ENCODE measurements at regions not wholly inside any gene's neighbourhood (a gene's known extent, or its start where the extent isn't known, plus 50 kb on each side); places are given as distances from the start of the nearest gene placed in this dataset.

- intact Hi-C loops (cut with micrococcal nuclease): no loop called here
- DNase-seq (ENCODE audit: low spot score): no peak
- H3K36me3 Mint-ChIP-seq (ENCODE audit: low read depth): no peaks in the 10 kb centered on the region
- peaks cover 8% of the 10 kb centered on the region for H3K9me3 Mint-ChIP-seq
- no peak overlapping the region for H3K27ac Mint-ChIP-seq
- no peaks in the 10 kb centered on the region for H3K27me3 Mint-ChIP-seq (ENCODE audit: insufficient read depth)
- no peaks in the 10 kb centered on the region for H3K4me1 Mint-ChIP-seq (ENCODE audit: low read depth)
- no peak overlapping the region for H3K4me3 Mint-ChIP-seq
Observed at GRCh38 chr1:238171985-238172384, 281.3 kb upstream of the ZP4 start.

DNA sequence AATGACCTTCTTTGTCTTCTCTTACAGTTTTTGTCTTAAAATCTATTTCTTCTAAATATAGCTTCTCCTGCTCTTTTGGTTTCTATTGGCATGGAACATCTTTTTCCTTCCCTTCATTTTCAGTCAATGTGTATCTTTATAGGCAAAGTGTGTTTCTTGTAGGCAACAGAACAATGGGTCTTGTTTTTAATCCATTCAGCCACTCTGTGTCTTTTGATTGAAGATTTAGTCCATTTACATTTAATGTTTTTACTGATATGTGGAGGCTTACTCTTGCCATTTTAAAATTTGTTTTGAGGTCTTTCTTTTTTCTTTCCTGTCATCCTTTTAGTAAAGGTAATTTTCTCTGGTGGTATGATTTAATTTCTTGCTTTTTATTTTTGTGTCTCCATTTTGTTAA, 271.2 kb upstream of the ZP4 start:
- H3K4me3 Mint-ChIP-seq: no peak overlapping the region
- no peak overlapping the region for H3K27ac Mint-ChIP-seq
- no peaks in the 10 kb centered on the region for H3K36me3 Mint-ChIP-seq (ENCODE audit: low read depth)
- no peaks in the 10 kb centered on the region for H3K27me3 Mint-ChIP-seq (ENCODE audit: insufficient read depth)
- intact Hi-C loops (cut with micrococcal nuclease): no loop called here
- no peaks in the 10 kb centered on the region for H3K4me1 Mint-ChIP-seq (ENCODE audit: low read depth)
- no peak for DNase-seq (ENCODE audit: low spot score)
- H3K9me3 Mint-ChIP-seq: peaks cover 16% of the 10 kb centered on the region

GRCh38 chr1:238153939-238154338, 263.2 kb upstream of the ZP4 start:
- no peak overlapping the region for H3K27ac Mint-ChIP-seq

GRCh38 chr1:238153253-238153652, 262.5 kb upstream of the ZP4 start:
- intact Hi-C loops (cut with micrococcal nuclease): no loop called here
- no peaks in the 10 kb centered on the region for H3K36me3 Mint-ChIP-seq (ENCODE audit: low read depth)

More at GRCh38 chr1:238153939-238154338, 263.2 kb upstream of the ZP4 start:
- Mint-ChIP-seq H3K36me3 (ENCODE audit: low read depth) (no peaks in the 10 kb centered on the region), H3K4me1 (ENCODE audit: low read depth) (no peaks in the 10 kb centered on the region), H3K27me3 (ENCODE audit: insufficient read depth) (no peaks in the 10 kb centered on the region), H3K4me3 (no peak overlapping the region), H3K9me3 (no peaks in the 10 kb centered on the region)
- DNase-seq (ENCODE audit: low spot score): no peak
- intact Hi-C loops (cut with micrococcal nuclease): no loop called here

DNA sequence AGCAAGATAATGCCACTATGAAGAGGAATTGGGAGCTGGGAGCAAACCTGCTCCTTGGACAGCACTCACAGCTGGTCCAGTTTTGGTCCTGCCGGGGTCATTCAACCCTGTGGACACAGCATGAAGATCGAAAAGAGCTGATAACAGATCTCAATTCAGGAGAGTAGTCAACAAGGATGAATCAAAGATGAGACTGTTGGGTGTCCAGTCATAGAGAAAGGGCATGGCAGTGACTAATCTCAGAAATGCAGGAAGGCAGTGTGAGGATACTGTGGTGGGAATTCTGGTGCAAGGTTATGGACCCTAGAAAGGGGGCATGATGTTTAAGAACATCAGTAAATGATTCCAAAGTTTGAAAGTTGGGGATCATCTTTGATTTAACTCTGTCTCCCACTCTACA, 261.4 kb upstream of the ZP4 start:
- no peaks in the 10 kb centered on the region for H3K9me3 Mint-ChIP-seq
- no peak overlapping the region for H3K4me3 Mint-ChIP-seq
- H3K27ac Mint-ChIP-seq: no peak overlapping the region
- no peaks in the 10 kb centered on the region for H3K36me3 Mint-ChIP-seq (ENCODE audit: low read depth)
- intact Hi-C loops (cut with micrococcal nuclease): no loop called here
- no peaks in the 10 kb centered on the region for H3K4me1 Mint-ChIP-seq (ENCODE audit: low read depth)
- H3K27me3 Mint-ChIP-seq (ENCODE audit: insufficient read depth): no peaks in the 10 kb centered on the region
- no peak for DNase-seq (ENCODE audit: low spot score)

More at GRCh38 chr1:238153253-238153652, 262.5 kb upstream of the ZP4 start:
- no peaks in the 10 kb centered on the region for H3K27me3 Mint-ChIP-seq (ENCODE audit: insufficient read depth)
- no peak overlapping the region for H3K27ac Mint-ChIP-seq
- DNase-seq (ENCODE audit: low spot score): no peak
- H3K4me3 Mint-ChIP-seq: no peak overlapping the region
- no peaks in the 10 kb centered on the region for H3K9me3 Mint-ChIP-seq
- no peaks in the 10 kb centered on the region for H3K4me1 Mint-ChIP-seq (ENCODE audit: low read depth)

- Mint-ChIP-seq H3K9me3 (no peaks in the 10 kb centered on the region), H3K27ac (no peak overlapping the region), H3K27me3 (ENCODE audit: insufficient read depth) (no peaks in the 10 kb centered on the region), H3K4me1 (ENCODE audit: low read depth) (no peaks in the 10 kb centered on the region), H3K4me3 (no peak overlapping the region), H3K36me3 (ENCODE audit: low read depth) (no peaks in the 10 kb centered on the region)
- DNase-seq (ENCODE audit: low spot score): no peak
- intact Hi-C loops (cut with micrococcal nuclease): no loop called here
Observed at GRCh38 chr1:238143038-238143437, 252.3 kb upstream of the ZP4 start.

- no peak overlapping the region for H3K27ac Mint-ChIP-seq
- no peaks in the 10 kb centered on the region for H3K4me1 Mint-ChIP-seq (ENCODE audit: low read depth)
- no peaks in the 10 kb centered on the region for H3K9me3 Mint-ChIP-seq
- no peaks in the 10 kb centered on the region for H3K27me3 Mint-ChIP-seq (ENCODE audit: insufficient read depth)
- no peak for DNase-seq (ENCODE audit: low spot score)
- intact Hi-C loops (cut with micrococcal nuclease): no loop called here
- no peaks in the 10 kb centered on the region for H3K36me3 Mint-ChIP-seq (ENCODE audit: low read depth)
- no peak overlapping the region for H3K4me3 Mint-ChIP-seq
Observed at GRCh38 chr1:238141353-238141752, 250.6 kb upstream of the ZP4 start.

DNA sequence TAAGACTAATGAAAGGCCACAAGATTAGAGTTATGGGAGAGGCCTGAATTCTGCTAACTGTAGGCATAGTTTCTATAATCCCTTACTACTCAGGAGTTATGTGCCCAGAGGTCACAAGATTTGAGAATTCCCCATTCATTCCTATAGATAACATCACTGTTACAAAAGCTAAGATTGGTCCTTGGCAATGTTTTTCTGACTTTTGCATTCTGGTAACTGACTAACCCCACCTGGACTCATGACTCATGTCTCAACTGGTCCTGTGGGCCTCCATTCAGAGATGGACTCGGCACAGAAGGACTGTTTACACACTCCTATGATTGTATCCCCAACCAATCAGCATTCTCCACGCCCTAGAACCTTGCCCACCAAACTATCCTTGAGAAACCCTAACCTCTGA, 249.0 kb upstream of the ZP4 start:
- Mint-ChIP-seq H3K4me3 (no peak overlapping the region), H3K4me1 (ENCODE audit: low read depth) (no peaks in the 10 kb centered on the region), H3K36me3 (ENCODE audit: low read depth) (no peaks in the 10 kb centered on the region), H3K27me3 (ENCODE audit: insufficient read depth) (no peaks in the 10 kb centered on the region), H3K27ac (no peak overlapping the region), H3K9me3 (no peaks in the 10 kb centered on the region)
- no peak for DNase-seq (ENCODE audit: low spot score)
- intact Hi-C loops (cut with micrococcal nuclease): no loop called here

- no peak overlapping the region for H3K4me3 Mint-ChIP-seq
- no peaks in the 10 kb centered on the region for H3K36me3 Mint-ChIP-seq (ENCODE audit: low read depth)
- intact Hi-C loops (cut with micrococcal nuclease): no loop called here
- H3K9me3 Mint-ChIP-seq: no peaks in the 10 kb centered on the region
- H3K27ac Mint-ChIP-seq: no peak overlapping the region
- no peaks in the 10 kb centered on the region for H3K27me3 Mint-ChIP-seq (ENCODE audit: insufficient read depth)
- no peak for DNase-seq (ENCODE audit: low spot score)
- no peaks in the 10 kb centered on the region for H3K4me1 Mint-ChIP-seq (ENCODE audit: low read depth)
Observed at GRCh38 chr1:238138059-238138626, 247.4 kb upstream of the ZP4 start.

GRCh38 chr1:238135708-238136664, 245.3 kb upstream of the ZP4 start:
- no peaks in the 10 kb centered on the region for H3K36me3 Mint-ChIP-seq (ENCODE audit: low read depth)
- no peaks in the 10 kb centered on the region for H3K27me3 Mint-ChIP-seq (ENCODE audit: insufficient read depth)
- DNase-seq (ENCODE audit: low spot score): no peak
- no peaks in the 10 kb centered on the region for H3K9me3 Mint-ChIP-seq
- intact Hi-C loops (cut with micrococcal nuclease): no loop called here
- no peak overlapping the region for H3K27ac Mint-ChIP-seq
- no peaks in the 10 kb centered on the region for H3K4me1 Mint-ChIP-seq (ENCODE audit: low read depth)
- no peak overlapping the region for H3K4me3 Mint-ChIP-seq

GRCh38 chr1:238129677-238130076, 239.0 kb upstream of the ZP4 start:
- no peaks in the 10 kb centered on the region for H3K36me3 Mint-ChIP-seq (ENCODE audit: low read depth)
- H3K4me3 Mint-ChIP-seq: no peak overlapping the region
- no peaks in the 10 kb centered on the region for H3K4me1 Mint-ChIP-seq (ENCODE audit: low read depth)
- H3K27me3 Mint-ChIP-seq (ENCODE audit: insufficient read depth): no peaks in the 10 kb centered on the region
- intact Hi-C loops (cut with micrococcal nuclease): no loop called here
- no peak overlapping the region for H3K27ac Mint-ChIP-seq
- no peak for DNase-seq (ENCODE audit: low spot score)
- H3K9me3 Mint-ChIP-seq: no peaks in the 10 kb centered on the region

DNA sequence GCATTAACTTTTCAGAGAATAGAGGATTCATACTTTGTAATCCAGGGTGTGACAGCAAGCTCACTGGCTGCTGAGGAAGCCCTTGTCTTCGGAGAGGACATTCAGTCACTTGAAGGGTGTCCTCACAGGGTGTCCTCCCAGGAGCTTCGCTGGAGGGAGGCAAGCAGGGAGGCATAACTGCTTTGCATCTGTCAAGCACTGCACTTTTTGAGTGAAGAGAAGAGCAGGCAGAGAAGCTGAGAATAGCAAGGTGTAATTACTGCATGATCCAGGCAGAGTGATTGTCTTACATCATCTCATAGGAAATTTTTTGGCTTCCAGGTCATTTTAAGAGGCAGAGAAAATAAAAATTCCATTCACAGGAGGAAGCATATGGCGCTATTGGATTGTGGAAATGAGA, 232.5 kb upstream of the ZP4 start:
- intact Hi-C loops (cut with micrococcal nuclease): no loop called here
- H3K36me3 Mint-ChIP-seq (ENCODE audit: low read depth): no peaks in the 10 kb centered on the region
- no peaks in the 10 kb centered on the region for H3K9me3 Mint-ChIP-seq
- H3K27ac Mint-ChIP-seq: no peak overlapping the region
- DNase-seq (ENCODE audit: low spot score): no peak
- H3K4me3 Mint-ChIP-seq: no peak overlapping the region
- no peaks in the 10 kb centered on the region for H3K27me3 Mint-ChIP-seq (ENCODE audit: insufficient read depth)
- H3K4me1 Mint-ChIP-seq (ENCODE audit: low read depth): no peaks in the 10 kb centered on the region

DNA sequence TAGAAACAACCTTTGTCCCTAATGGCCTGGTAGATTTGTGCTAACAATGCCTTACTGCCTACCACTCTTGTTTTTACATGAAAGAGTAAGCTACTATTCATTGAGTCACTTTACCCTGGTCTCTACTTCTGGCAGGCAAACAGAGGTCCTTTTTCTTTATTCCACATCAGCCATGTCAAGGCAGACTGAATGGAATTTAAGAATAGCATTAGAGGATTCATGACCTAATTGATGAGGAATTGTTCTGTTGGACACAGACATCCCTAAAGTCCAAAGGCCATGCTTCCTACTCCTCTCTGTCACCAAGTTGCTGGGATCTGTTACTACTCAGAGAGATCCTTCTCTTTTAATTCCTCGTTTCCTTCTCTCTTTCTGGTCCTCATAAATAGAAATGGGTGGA, 229.1 kb upstream of the ZP4 start:
- intact Hi-C loops (cut with micrococcal nuclease): no loop called here
- no peaks in the 10 kb centered on the region for H3K4me1 Mint-ChIP-seq (ENCODE audit: low read depth)
- H3K9me3 Mint-ChIP-seq: no peaks in the 10 kb centered on the region
- DNase-seq (ENCODE audit: low spot score): no peak
- no peak overlapping the region for H3K27ac Mint-ChIP-seq
- H3K36me3 Mint-ChIP-seq (ENCODE audit: low read depth): no peaks in the 10 kb centered on the region
- no peak overlapping the region for H3K4me3 Mint-ChIP-seq
- H3K27me3 Mint-ChIP-seq (ENCODE audit: insufficient read depth): no peaks in the 10 kb centered on the region
